ENCODE measurements at regions not wholly inside any gene's neighbourhood (a gene's known extent, or its start where the extent isn't known, plus 50 kb on each side); places are given as distances from the start of the nearest gene placed in this dataset.

DNA sequence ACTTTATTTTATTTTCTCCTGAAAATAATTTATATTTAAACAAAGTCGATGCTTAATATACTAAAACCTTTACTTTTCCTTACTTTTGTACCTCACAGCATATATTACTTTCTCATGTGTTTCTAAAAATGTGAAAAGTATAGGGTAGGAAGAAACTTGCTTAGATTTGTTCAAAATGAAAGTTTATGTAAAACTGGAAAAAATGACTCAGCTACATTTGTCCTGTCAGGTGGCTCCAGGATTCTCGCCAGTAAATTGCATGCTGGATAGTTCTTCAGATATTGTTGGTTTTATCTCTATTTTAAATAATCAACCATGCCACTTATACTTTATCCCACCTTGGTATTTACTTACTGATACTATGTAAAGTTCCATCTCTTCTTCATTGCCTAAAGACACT, 159.2 kb upstream of the NDST4 start:
- Histone ChIP-seq H3K79me1 (ENCODE audit: low read depth, low read length) (no peaks in the 10 kb centered on the region), H2BK120ac (ENCODE audit: low read depth, low read length) (no peak overlapping the region), H3K14ac (ENCODE audit: low read length) (no peak overlapping the region), H3K9me3 (replicated peaks in 1 of 2; ENCODE audit: control insufficient read depth in 2 of 2, insufficient read depth in 1 of 2, low read depth in 1 of 2, low read length in 2 of 2) (no peaks in the 10 kb centered on the region), H4K8ac (ENCODE audit: low read depth, low read length) (no peak overlapping the region), H3K4ac (ENCODE audit: low read length) (no peak overlapping the region), H2BK12ac (ENCODE audit: low read length) (no peak overlapping the region), H3K4me1 (ENCODE audit: control insufficient read depth in 2 of 2, insufficient read depth in 1 of 2, low read depth in 1 of 2, low read length in 2 of 2) (no peaks in the 10 kb centered on the region), H3K4me2 (ENCODE audit: insufficient read depth, low read length, poor library complexity, severe bottlenecking) (no peak overlapping the region), H4K91ac (ENCODE audit: low read depth, low read length, poor library complexity) (no peak overlapping the region), H2AK5ac (ENCODE audit: low read depth, low read length) (no peak overlapping the region), H3K36me3 (replicated peaks in 1 of 2; ENCODE audit: control insufficient read depth in 2 of 2, insufficient read depth in 2 of 2, low read length in 2 of 2) (no peaks in the 10 kb centered on the region), H2BK5ac (ENCODE audit: low read length) (no peak overlapping the region), H3K23ac (ENCODE audit: low read depth, low read length, poor library complexity) (no peak overlapping the region), H3K9ac (ENCODE audit: low read depth, low read length, poor library complexity) (no peak overlapping the region), H3K4me3 (ENCODE audit: low read length in 2 of 2) (no peak overlapping the region), H3K27ac (replicated peaks; ENCODE audit: low read length) (no peak overlapping the region), H2AFZ (ENCODE audit: low read length) (no peak overlapping the region), H3K27me3 (ENCODE audit: control insufficient read depth in 3 of 3, insufficient read depth in 3 of 3, low read depth in 1 of 3, low read length in 3 of 3) (no peaks in the 10 kb centered on the region), H3K18ac (ENCODE audit: low read length) (no peak overlapping the region), H2BK15ac (ENCODE audit: low read length) (no peak overlapping the region)
- WGBS, 2 donors (ENCODE audit: extremely low coverage in 2 of 2, insufficient read length in 2 of 2, insufficient replicate concordance in 1 of 2), result no CpG with 5 or more reads among the region's 2 CpGs
- no peak for DNase-seq (ENCODE audit: low spot score)

DNA sequence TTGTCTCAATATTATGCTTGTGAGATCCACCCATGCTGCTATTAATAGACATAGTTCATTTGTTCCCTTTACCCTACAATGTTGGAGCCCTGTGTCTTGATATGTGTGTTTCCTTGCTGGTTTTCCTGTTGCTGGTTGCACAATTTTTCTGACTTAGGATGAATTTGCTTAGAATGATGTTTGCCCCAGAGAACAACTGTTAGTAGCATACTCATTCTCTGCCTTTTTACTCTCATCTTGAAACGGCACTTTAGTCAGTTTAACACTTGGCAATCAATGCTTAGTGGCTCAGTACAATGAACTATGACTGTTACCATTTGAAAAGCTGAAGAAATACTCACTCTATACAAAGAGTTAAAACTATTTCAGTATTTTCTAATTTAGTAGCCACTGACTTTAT, 158.8 kb upstream of the NDST4 start:
- Histone ChIP-seq H3K18ac (ENCODE audit: low read length) (no peak overlapping the region), H2AK5ac (ENCODE audit: low read depth, low read length) (no peak overlapping the region), H3K36me3 (replicated peaks in 1 of 2; ENCODE audit: control insufficient read depth in 2 of 2, insufficient read depth in 2 of 2, low read length in 2 of 2) (no peaks in the 10 kb centered on the region), H3K23ac (ENCODE audit: low read depth, low read length, poor library complexity) (no peak overlapping the region), H2AFZ (ENCODE audit: low read length) (peak overlapping the region; percentile 51), H2BK120ac (ENCODE audit: low read depth, low read length) (no peak overlapping the region), H3K27ac (replicated peaks; ENCODE audit: low read length) (no peak overlapping the region), H2BK15ac (ENCODE audit: low read length) (no peak overlapping the region), H3K4me3 (ENCODE audit: low read length in 2 of 2) (no peak overlapping the region), H3K4me1 (ENCODE audit: control insufficient read depth in 2 of 2, insufficient read depth in 1 of 2, low read depth in 1 of 2, low read length in 2 of 2) (no peaks in the 10 kb centered on the region), H3K9ac (ENCODE audit: low read depth, low read length, poor library complexity) (no peak overlapping the region), H3K14ac (ENCODE audit: low read length) (no peak overlapping the region), H2BK5ac (ENCODE audit: low read length) (no peak overlapping the region), H4K8ac (ENCODE audit: low read depth, low read length) (no peak overlapping the region), H2BK12ac (ENCODE audit: low read length) (no peak overlapping the region), H3K9me3 (replicated peaks in 1 of 2; ENCODE audit: control insufficient read depth in 2 of 2, insufficient read depth in 1 of 2, low read depth in 1 of 2, low read length in 2 of 2) (no peaks in the 10 kb centered on the region), H3K79me1 (ENCODE audit: low read depth, low read length) (no peaks in the 10 kb centered on the region), H3K27me3 (ENCODE audit: control insufficient read depth in 3 of 3, insufficient read depth in 3 of 3, low read depth in 1 of 3, low read length in 3 of 3) (no peaks in the 10 kb centered on the region), H3K4me2 (ENCODE audit: insufficient read depth, low read length, poor library complexity, severe bottlenecking) (no peak overlapping the region), H4K91ac (ENCODE audit: low read depth, low read length, poor library complexity) (no peak overlapping the region), H3K4ac (ENCODE audit: low read length) (no peak overlapping the region)
- no peak for DNase-seq (ENCODE audit: low spot score)
- WGBS, 2 donors (ENCODE audit: extremely low coverage in 2 of 2, insufficient read length in 2 of 2, insufficient replicate concordance in 1 of 2), result no CpG with 5 or more reads among the region's 1 CpG

DNA sequence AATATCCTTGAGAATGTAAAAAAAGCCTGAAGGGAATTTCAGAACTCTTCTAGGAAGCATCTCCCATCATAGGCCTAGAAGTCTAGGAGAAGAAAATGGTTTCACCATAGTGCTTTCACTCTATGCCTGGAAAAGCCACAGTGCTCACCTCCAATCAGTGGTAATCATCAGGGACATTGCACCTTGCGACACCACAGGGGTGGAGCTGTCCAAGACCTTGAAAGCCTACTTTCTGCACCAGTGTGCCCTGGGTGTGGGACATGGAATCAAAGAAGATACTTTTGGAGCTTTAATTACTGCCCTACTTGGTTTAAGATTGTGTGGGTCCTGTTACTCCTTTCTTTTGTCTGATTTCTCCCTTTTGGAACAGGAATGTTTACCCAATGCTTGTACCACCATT, 146.8 kb upstream of the NDST4 start:
- Histone ChIP-seq H2BK12ac (ENCODE audit: low read length) (no peak overlapping the region), H4K91ac (ENCODE audit: low read depth, low read length, poor library complexity) (no peak overlapping the region), H3K9me3 (replicated peaks in 1 of 2; ENCODE audit: control insufficient read depth in 2 of 2, insufficient read depth in 1 of 2, low read depth in 1 of 2, low read length in 2 of 2) (no peaks in the 10 kb centered on the region), H3K27ac (replicated peaks; ENCODE audit: low read length) (no peak overlapping the region), H3K27me3 (ENCODE audit: control insufficient read depth in 3 of 3, insufficient read depth in 3 of 3, low read depth in 1 of 3, low read length in 3 of 3) (no peaks in the 10 kb centered on the region), H3K4ac (ENCODE audit: low read length) (no peak overlapping the region), H3K23ac (ENCODE audit: low read depth, low read length, poor library complexity) (no peak overlapping the region), H3K36me3 (replicated peaks in 1 of 2; ENCODE audit: control insufficient read depth in 2 of 2, insufficient read depth in 2 of 2, low read length in 2 of 2) (no peaks in the 10 kb centered on the region), H2AK5ac (ENCODE audit: low read depth, low read length) (no peak overlapping the region), H2BK5ac (ENCODE audit: low read length) (no peak overlapping the region), H3K14ac (ENCODE audit: low read length) (no peak overlapping the region), H3K9ac (ENCODE audit: low read depth, low read length, poor library complexity) (no peak overlapping the region), H3K18ac (ENCODE audit: low read length) (no peak overlapping the region), H3K4me3 (ENCODE audit: low read length in 2 of 2) (no peak overlapping the region), H2BK120ac (ENCODE audit: low read depth, low read length) (no peak overlapping the region), H2BK15ac (ENCODE audit: low read length) (no peak overlapping the region), H3K4me2 (ENCODE audit: insufficient read depth, low read length, poor library complexity, severe bottlenecking) (no peak overlapping the region), H4K8ac (ENCODE audit: low read depth, low read length) (no peak overlapping the region), H3K79me1 (ENCODE audit: low read depth, low read length) (no peaks in the 10 kb centered on the region), H3K4me1 (ENCODE audit: control insufficient read depth in 2 of 2, insufficient read depth in 1 of 2, low read depth in 1 of 2, low read length in 2 of 2) (no peaks in the 10 kb centered on the region), H2AFZ (ENCODE audit: low read length) (no peak overlapping the region)
- no CpG with 5 or more reads among the region's 1 CpG for WGBS, 2 donors (ENCODE audit: extremely low coverage in 2 of 2, insufficient read length in 2 of 2, insufficient replicate concordance in 1 of 2)
- DNase-seq (ENCODE audit: low spot score), result no peak

DNA sequence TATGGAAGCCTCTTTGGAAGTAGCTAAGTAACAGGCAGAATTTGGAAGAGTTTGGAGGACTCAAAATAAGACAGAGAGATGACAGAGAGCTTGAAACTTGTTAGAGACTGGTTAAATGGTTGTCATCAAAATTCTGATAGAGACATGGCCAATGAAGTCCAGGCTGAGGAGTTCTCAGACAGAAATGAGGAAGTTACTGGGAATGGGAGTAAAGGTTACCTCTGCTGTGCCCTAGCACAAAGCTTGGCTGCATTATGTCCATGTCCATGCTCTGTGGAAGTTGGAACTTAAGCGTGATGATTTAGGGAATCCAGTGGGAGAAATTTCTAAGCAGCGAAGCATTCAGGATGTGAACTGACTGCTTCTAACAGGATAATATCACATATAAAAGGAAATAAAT, 146.2 kb upstream of the NDST4 start:
- Histone ChIP-seq H3K9me3 (replicated peaks in 1 of 2; ENCODE audit: control insufficient read depth in 2 of 2, insufficient read depth in 1 of 2, low read depth in 1 of 2, low read length in 2 of 2) (no peaks in the 10 kb centered on the region), H3K79me1 (ENCODE audit: low read depth, low read length) (no peaks in the 10 kb centered on the region), H3K4ac (ENCODE audit: low read length) (no peak overlapping the region), H2AFZ (ENCODE audit: low read length) (no peak overlapping the region), H4K91ac (ENCODE audit: low read depth, low read length, poor library complexity) (no peak overlapping the region), H3K9ac (ENCODE audit: low read depth, low read length, poor library complexity) (no peak overlapping the region), H2BK120ac (ENCODE audit: low read depth, low read length) (no peak overlapping the region), H3K27me3 (ENCODE audit: control insufficient read depth in 3 of 3, insufficient read depth in 3 of 3, low read depth in 1 of 3, low read length in 3 of 3) (no peaks in the 10 kb centered on the region), H2AK5ac (ENCODE audit: low read depth, low read length) (no peak overlapping the region), H3K18ac (ENCODE audit: low read length) (no peak overlapping the region), H3K36me3 (replicated peaks in 1 of 2; ENCODE audit: control insufficient read depth in 2 of 2, insufficient read depth in 2 of 2, low read length in 2 of 2) (no peaks in the 10 kb centered on the region), H2BK12ac (ENCODE audit: low read length) (no peak overlapping the region), H3K4me2 (ENCODE audit: insufficient read depth, low read length, poor library complexity, severe bottlenecking) (no peak overlapping the region), H3K4me3 (ENCODE audit: low read length in 2 of 2) (no peak overlapping the region), H3K14ac (ENCODE audit: low read length) (no peak overlapping the region), H2BK15ac (ENCODE audit: low read length) (no peak overlapping the region), H2BK5ac (ENCODE audit: low read length) (no peak overlapping the region), H3K27ac (replicated peaks; ENCODE audit: low read length) (no peak overlapping the region), H4K8ac (ENCODE audit: low read depth, low read length) (no peak overlapping the region), H3K4me1 (ENCODE audit: control insufficient read depth in 2 of 2, insufficient read depth in 1 of 2, low read depth in 1 of 2, low read length in 2 of 2) (no peaks in the 10 kb centered on the region), H3K23ac (ENCODE audit: low read depth, low read length, poor library complexity) (no peak overlapping the region)
- no CpG with 5 or more reads among the region's 2 CpGs for WGBS, 2 donors (ENCODE audit: extremely low coverage in 2 of 2, insufficient read length in 2 of 2, insufficient replicate concordance in 1 of 2)
- no peak for DNase-seq (ENCODE audit: low spot score)

Data from neuronal stem cell (in vitro differentiated cells).